ENCODE measurements at regions not wholly inside any gene's neighbourhood (a gene's known extent, or its start where the extent isn't known, plus 50 kb on each side); places are given as distances from the start of the nearest gene placed in this dataset.

- Histone ChIP-seq H3K4me1 (ENCODE audit: insufficient read depth) (peaks cover 1% of the 10 kb centered on the region), H3K27me3 (no peaks in the 10 kb centered on the region), H3K36me3 (no peaks in the 10 kb centered on the region), H3K9me3 (no peaks in the 10 kb centered on the region), H3K4me3 (no peak overlapping the region), H3K27ac (no peak overlapping the region)
- 19 to 34% (median 20%) methylated on average over 20 to 32 of the region's 32 CpGs for WGBS, 3 donors
- peak; percentile 17 to 63 (median 41) for DNase-seq
- TF ChIP-seq EP300 (IDR thresholded peaks at IDR 0.05) = no peak
- TF ChIP-seq CTCF (IDR thresholded peaks at IDR 0.05) = no peak
- intact Hi-C loops (cut with DNase I) = no loop called here
Measured at GRCh38 chr10:128211953-128212727, 85.9 kb upstream of the MKI67 start.

GRCh38 chr10:128213156-128213555 lies 86.9 kb upstream of the MKI67 start:
- Histone ChIP-seq H3K27me3 (no peaks in the 10 kb centered on the region), H3K4me3 (no peak overlapping the region), H3K4me1 (ENCODE audit: insufficient read depth) (peaks cover 1% of the 10 kb centered on the region), H3K36me3 (no peaks in the 10 kb centered on the region), H3K27ac (no peak overlapping the region), H3K9me3 (no peaks in the 10 kb centered on the region)
- DNase-seq = no peak
- WGBS, 3 donors = 66 to 71% (median 67%) methylated on average over 7 of the region's 7 CpGs
- intact Hi-C loops (cut with DNase I) = no loop called here
- no peak for TF ChIP-seq EP300 (IDR thresholded peaks at IDR 0.05)

GRCh38 chr10:128215733-128216132 lies 89.5 kb upstream of the MKI67 start:
- intact Hi-C loops (cut with DNase I) = no loop called here
- no peak for TF ChIP-seq EP300 (IDR thresholded peaks at IDR 0.05)
- no peak for TF ChIP-seq POLR2A (IDR thresholded peaks at IDR 0.05)
- TF ChIP-seq CTCF (IDR thresholded peaks at IDR 0.05) = no peak
- no peaks in the 10 kb centered on the region for H3K9me3 ChIP-seq
- no peak overlapping the region for H3K27ac ChIP-seq
- no peaks in the 10 kb centered on the region for H3K4me1 ChIP-seq (ENCODE audit: insufficient read depth)
- H3K27me3 ChIP-seq = no peaks in the 10 kb centered on the region
- H3K4me3 ChIP-seq = no peak overlapping the region
- no peaks in the 10 kb centered on the region for H3K36me3 ChIP-seq
- WGBS, 3 donors = 77 to 84% (median 79%) methylated on average over 8 of the region's 8 CpGs
- DNase-seq = no peak

GRCh38 chr10:128217136-128217535 lies 90.9 kb upstream of the MKI67 start:
- Histone ChIP-seq H3K4me1 (ENCODE audit: insufficient read depth) (no peaks in the 10 kb centered on the region), H3K36me3 (no peaks in the 10 kb centered on the region), H3K4me3 (no peak overlapping the region), H3K27ac (no peak overlapping the region), H3K27me3 (no peaks in the 10 kb centered on the region), H3K9me3 (no peaks in the 10 kb centered on the region)
- TF ChIP-seq EP300 (IDR thresholded peaks at IDR 0.05) (no peak), POLR2A (IDR thresholded peaks at IDR 0.05) (no peak), CTCF (IDR thresholded peaks at IDR 0.05) (no peak)
- intact Hi-C loops (cut with DNase I) = no loop called here
- 61 to 71% (median 62%) methylated on average over 7 of the region's 7 CpGs for WGBS, 3 donors
- DNase-seq = no peak

- 69 to 78% (median 73%) methylated on average over 4 of the region's 4 CpGs for whole genome bisulfite sequencing, 3 donors
- TF ChIP-seq EP300 (IDR thresholded peaks at IDR 0.05) (no peak), POLR2A (IDR thresholded peaks at IDR 0.05) (no peak), CTCF (IDR thresholded peaks at IDR 0.05) (no peak)
Measured at GRCh38 chr10:128218161-128218560, 91.9 kb upstream of the MKI67 start.

More at GRCh38 chr10:128218161-128218560, 91.9 kb upstream of the MKI67 start:
- no peaks in the 10 kb centered on the region for H3K36me3 ChIP-seq
- H3K27me3 ChIP-seq = no peaks in the 10 kb centered on the region
- H3K27ac ChIP-seq = no peak overlapping the region
- H3K4me3 ChIP-seq = no peak overlapping the region
- H3K9me3 ChIP-seq = no peaks in the 10 kb centered on the region
- no peaks in the 10 kb centered on the region for H3K4me1 ChIP-seq (ENCODE audit: insufficient read depth)
- intact Hi-C loops (cut with DNase I) = no loop called here
- DNase-seq = no peak

Data from ovary (tissue), 7 donors.